HG03196 (cell line): ENCODE measurements at regions not wholly inside any gene's neighbourhood (a gene's known extent, or its start where the extent isn't known, plus 50 kb on each side); places are given as distances from the start of the nearest gene placed in this dataset.

Source experiments
- ATAC-seq: cut with Tn5 transposase; IDR thresholded peaks from one replicate; pipeline ENCODE4 v1.9.1; 2021; ENCODE audit not compliant: unreplicated experiment

- no peak for ATAC-seq
Measured at GRCh38 chr2:8006626-8007025, 675.2 kb upstream of the ID2 start.

- no peak for ATAC-seq
Measured at GRCh38 chr2:8009010-8009597, 672.8 kb upstream of the ID2 start.

- no peak for ATAC-seq
Measured at GRCh38 chr2:8015848-8016600, 665.8 kb upstream of the ID2 start.

GRCh38 chr2:8016688-8017087, 665.2 kb upstream of the ID2 start:
- no peak for ATAC-seq

GRCh38 chr2:8018956-8019355, 662.9 kb upstream of the ID2 start:
- no peak for ATAC-seq

- no peak for ATAC-seq
Measured at GRCh38 chr2:8019934-8020333, 661.9 kb upstream of the ID2 start.

- no peak for ATAC-seq
Measured at GRCh38 chr2:8021921-8022320, 659.9 kb upstream of the ID2 start.

- peak; percentile 85 for ATAC-seq
Measured at GRCh38 chr2:8022908-8023640, 658.8 kb upstream of the ID2 start.

- no peak for ATAC-seq
Measured at GRCh38 chr2:8024506-8024905, 657.4 kb upstream of the ID2 start.

- ATAC-seq, result no peak
Measured at GRCh38 chr2:8026381-8026780, 655.5 kb upstream of the ID2 start.

- no peak for ATAC-seq
Measured at GRCh38 chr2:8027387-8027786, 654.5 kb upstream of the ID2 start.

- ATAC-seq, result no peak
Measured at GRCh38 chr2:8028036-8028435, 653.8 kb upstream of the ID2 start.

GRCh38 chr2:8028436-8028835, 653.4 kb upstream of the ID2 start:
- no peak for ATAC-seq

- ATAC-seq, result no peak
Measured at GRCh38 chr2:8028981-8029380, 652.9 kb upstream of the ID2 start.

- ATAC-seq, result no peak
Measured at GRCh38 chr2:8030573-8031303, 651.1 kb upstream of the ID2 start.

GRCh38 chr2:8031370-8031769, 650.5 kb upstream of the ID2 start:
- no peak for ATAC-seq

- ATAC-seq, result no peak
Measured at GRCh38 chr2:8033546-8034096, 648.2 kb upstream of the ID2 start.

GRCh38 chr2:8036366-8036765, 645.5 kb upstream of the ID2 start:
- ATAC-seq, result peak; percentile 71

GRCh38 chr2:8039732-8040131, 642.1 kb upstream of the ID2 start:
- no peak for ATAC-seq

GRCh38 chr2:8043295-8043694, 638.6 kb upstream of the ID2 start:
- ATAC-seq, result no peak

GRCh38 chr2:8044046-8044594, 637.7 kb upstream of the ID2 start:
- no peak for ATAC-seq
